Rectal smooth muscle tissue (tissue), 1 donor: ENCODE measurements at regions not wholly inside any gene's neighbourhood (a gene's known extent, or its start where the extent isn't known, plus 50 kb on each side); places are given as distances from the start of the nearest gene placed in this dataset.

Experiments
- H3K27ac ChIP-seq: one replicate; pipeline ENCODE4 v1.7.0; 2013; ENCODE audit warnings: low read depth, low read length, inconsistent platforms
- H3K27me3 ChIP-seq: one replicate; pipeline ENCODE4 v1.7.0; 2013; ENCODE audit warnings: low read length; ENCODE audit not compliant: control insufficient read depth, insufficient read depth
- H3K36me3 ChIP-seq: one replicate; pipeline ENCODE4 v1.7.0; 2013; ENCODE audit warnings: low read length; ENCODE audit not compliant: control insufficient read depth, insufficient read depth
- H3K4me1 ChIP-seq: one replicate; pipeline ENCODE4 v1.7.0; 2013; ENCODE audit warnings: low read length; ENCODE audit not compliant: control insufficient read depth, insufficient read depth
- H3K4me3 ChIP-seq: one replicate; pipeline ENCODE4 v1.7.0; 2013; ENCODE audit warnings: low read length
- H3K9ac ChIP-seq: one replicate; pipeline ENCODE4 v1.7.0; 2013; ENCODE audit warnings: low read length

GRCh38 chr7:32256811-32257210 is 186.6 kb upstream of the PDE1C start:
- no peak overlapping the region for H3K4me3 ChIP-seq

DNA sequence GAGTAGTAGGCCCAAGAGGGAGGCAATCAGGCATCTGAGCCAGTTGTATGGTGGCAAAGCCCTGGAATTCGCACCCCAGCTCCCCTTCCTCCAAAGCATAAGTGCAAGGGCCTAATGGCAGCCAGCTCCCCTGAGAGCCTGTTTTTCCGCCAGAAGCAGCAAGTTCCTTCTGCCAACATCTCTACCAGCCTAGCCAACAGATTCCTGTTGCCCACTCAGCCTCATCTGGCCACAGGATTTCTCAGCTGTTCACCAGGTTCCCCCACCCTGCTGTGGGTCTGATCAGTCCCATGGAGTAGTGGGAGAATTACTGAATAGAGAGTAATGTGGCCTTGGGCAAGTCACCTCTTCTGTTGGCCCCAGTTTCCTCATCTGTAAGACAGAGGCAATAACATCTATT is 186.2 kb upstream of the PDE1C start:
- Histone ChIP-seq H3K4me3 (no peak overlapping the region), H3K36me3 (no peaks in the 10 kb centered on the region), H3K27me3 (no peaks in the 10 kb centered on the region), H3K4me1 (no peaks in the 10 kb centered on the region), H3K27ac (no peak overlapping the region), H3K9ac (no peak overlapping the region)

More at GRCh38 chr7:32256811-32257210, 186.6 kb upstream of the PDE1C start:
- no peaks in the 10 kb centered on the region for H3K27me3 ChIP-seq
- H3K9ac ChIP-seq, result no peak overlapping the region
- no peaks in the 10 kb centered on the region for H3K36me3 ChIP-seq
- no peaks in the 10 kb centered on the region for H3K4me1 ChIP-seq
- no peak overlapping the region for H3K27ac ChIP-seq

GRCh38 chr7:32255036-32255435 is 184.8 kb upstream of the PDE1C start:
- no peaks in the 10 kb centered on the region for H3K4me1 ChIP-seq
- H3K27ac ChIP-seq, result no peak overlapping the region
- H3K9ac ChIP-seq, result no peak overlapping the region
- H3K27me3 ChIP-seq, result no peaks in the 10 kb centered on the region
- H3K4me3 ChIP-seq, result no peak overlapping the region
- no peaks in the 10 kb centered on the region for H3K36me3 ChIP-seq

- no peak overlapping the region for H3K27ac ChIP-seq
- H3K4me3 ChIP-seq, result no peak overlapping the region
- H3K9ac ChIP-seq, result no peak overlapping the region
- H3K27me3 ChIP-seq, result no peaks in the 10 kb centered on the region
- no peaks in the 10 kb centered on the region for H3K36me3 ChIP-seq
- no peaks in the 10 kb centered on the region for H3K4me1 ChIP-seq
These were observed 183.1 kb upstream of the PDE1C start for GRCh38 chr7:32253299-32253698.

DNA sequence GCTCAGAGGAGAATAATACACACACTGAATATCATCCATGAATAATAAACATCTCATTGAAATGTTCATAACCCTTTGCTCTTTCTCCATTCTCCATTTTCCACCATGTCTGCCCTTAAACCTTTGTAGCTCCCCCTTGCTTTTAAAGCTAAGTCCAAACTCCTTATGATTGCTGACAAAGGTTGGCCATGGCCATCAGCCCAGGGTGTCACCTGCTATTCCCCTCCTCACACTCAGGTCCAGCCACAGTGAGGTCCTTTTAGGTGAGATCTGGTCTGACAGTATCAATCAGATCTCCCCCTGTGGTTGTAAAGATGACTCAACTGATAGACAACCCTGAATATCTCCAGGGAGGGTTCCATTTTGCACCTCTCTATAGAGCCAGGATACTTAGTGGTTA is 181.5 kb upstream of the PDE1C start:
- no peak overlapping the region for H3K27ac ChIP-seq
- H3K9ac ChIP-seq, result no peak overlapping the region
- no peaks in the 10 kb centered on the region for H3K36me3 ChIP-seq
- H3K4me1 ChIP-seq, result no peaks in the 10 kb centered on the region
- H3K27me3 ChIP-seq, result no peaks in the 10 kb centered on the region
- no peak overlapping the region for H3K4me3 ChIP-seq

DNA sequence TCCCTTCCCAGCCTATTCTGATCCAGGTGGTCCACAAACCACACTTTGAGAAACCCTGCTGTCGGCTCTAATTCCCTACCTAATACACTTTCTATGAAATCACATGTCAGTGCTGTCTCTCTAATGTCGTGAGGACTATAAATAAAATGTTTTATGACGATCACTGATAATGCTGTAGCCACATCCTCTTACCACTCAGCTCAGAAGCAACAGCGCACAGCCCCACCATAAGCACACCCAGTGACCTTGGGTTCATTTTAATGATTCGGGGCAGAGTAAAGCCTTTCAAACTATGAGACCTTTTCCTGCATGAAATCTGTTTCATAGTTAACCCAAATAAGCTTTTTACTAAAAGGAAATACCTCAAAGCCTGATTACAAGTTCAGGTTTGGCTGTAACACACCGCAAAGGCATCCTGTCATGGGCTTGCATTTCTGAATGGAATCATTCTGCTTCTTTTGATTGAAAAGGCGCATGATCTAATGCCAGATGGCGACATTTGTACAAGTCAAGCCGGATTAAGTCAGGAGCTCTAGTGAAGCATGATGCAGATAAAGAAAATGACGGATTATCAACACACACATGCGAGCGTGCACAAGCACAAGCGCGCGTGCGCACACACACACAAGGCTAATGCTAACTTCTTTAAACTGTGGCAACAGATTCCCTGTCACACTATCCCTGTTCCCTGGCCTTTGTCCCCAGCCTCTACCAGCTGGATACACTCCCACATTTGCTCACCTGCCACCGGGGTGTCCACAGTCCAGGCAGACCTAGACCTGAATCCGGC is 180.5 kb upstream of the PDE1C start:
- Histone ChIP-seq H3K36me3 (no peaks in the 10 kb centered on the region), H3K4me3 (no peak overlapping the region), H3K9ac (no peak overlapping the region), H3K27ac (no peak overlapping the region), H3K4me1 (no peaks in the 10 kb centered on the region), H3K27me3 (no peaks in the 10 kb centered on the region)

DNA sequence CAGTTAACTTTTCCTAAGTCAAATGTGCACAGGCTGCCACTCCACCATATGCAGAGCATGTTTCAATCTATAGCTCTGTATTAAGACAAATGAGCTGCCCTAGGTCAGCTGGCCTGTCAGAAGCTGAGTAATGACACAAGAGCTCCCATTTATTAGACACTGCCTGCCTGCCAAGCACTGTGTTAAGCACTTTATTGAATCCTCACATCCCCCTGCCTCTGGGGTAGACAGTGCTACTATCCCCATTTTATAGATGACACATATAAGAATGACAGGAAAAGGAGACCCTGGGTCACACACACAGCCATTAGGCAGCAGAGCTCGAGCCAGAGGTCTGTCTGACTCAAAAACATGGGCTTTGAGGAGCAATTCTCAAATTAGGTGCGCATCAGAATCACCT is 179.8 kb upstream of the PDE1C start:
- Histone ChIP-seq H3K4me3 (no peak overlapping the region), H3K27me3 (no peaks in the 10 kb centered on the region), H3K36me3 (no peaks in the 10 kb centered on the region), H3K4me1 (no peaks in the 10 kb centered on the region), H3K9ac (no peak overlapping the region), H3K27ac (no peak overlapping the region)

DNA sequence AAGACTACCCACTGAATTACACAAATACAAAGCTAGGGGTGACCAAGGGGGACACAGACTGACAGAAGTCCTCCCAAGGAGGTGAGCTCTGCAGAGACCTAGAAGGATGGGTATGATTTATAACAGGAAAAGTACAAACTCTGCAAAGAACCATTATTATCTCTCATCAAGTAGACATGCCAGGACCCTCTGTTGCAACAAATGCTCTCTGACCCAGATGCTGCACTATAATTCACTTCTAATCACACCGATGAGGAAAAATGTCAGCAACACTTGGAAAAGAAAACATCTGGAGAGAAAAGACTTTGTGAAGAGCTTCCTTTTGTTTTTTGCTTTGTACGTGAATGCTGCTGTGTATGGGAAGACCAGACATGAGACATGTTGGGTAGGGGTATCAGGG is 178.3 kb upstream of the PDE1C start:
- Histone ChIP-seq H3K9ac (no peak overlapping the region), H3K4me1 (no peaks in the 10 kb centered on the region), H3K36me3 (no peaks in the 10 kb centered on the region), H3K27ac (no peak overlapping the region), H3K27me3 (no peaks in the 10 kb centered on the region), H3K4me3 (no peak overlapping the region)

DNA sequence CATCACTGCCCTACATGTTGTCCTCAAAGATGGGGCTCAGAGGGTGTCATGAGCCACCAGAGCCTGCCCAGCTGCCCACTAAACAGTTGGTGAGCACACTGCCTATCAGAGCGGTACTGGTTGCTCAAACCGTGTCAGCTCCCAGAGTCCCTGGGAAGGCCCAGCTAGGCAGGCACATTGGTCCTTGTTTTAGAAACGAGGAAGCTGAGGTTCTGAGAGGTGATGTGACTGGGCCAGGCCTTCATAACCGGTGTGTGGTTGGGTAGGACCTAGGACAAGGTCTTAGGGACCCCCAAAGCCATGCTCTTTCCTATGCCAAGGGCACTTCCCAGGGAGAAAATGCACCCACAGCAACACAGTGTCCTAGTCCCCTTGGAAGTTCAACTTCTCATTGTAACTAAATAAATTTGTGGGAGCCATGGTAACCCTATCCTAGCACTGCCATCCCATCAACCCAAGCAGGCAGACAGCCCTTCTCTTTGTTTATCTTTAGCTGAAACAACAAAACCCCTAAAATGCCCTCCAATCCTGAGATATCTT is 174.7 kb upstream of the PDE1C start:
- H3K9ac ChIP-seq, result no peak overlapping the region
- no peaks in the 10 kb centered on the region for H3K4me1 ChIP-seq
- no peak overlapping the region for H3K4me3 ChIP-seq
- no peaks in the 10 kb centered on the region for H3K27me3 ChIP-seq
- H3K36me3 ChIP-seq, result no peaks in the 10 kb centered on the region
- no peak overlapping the region for H3K27ac ChIP-seq

GRCh38 chr7:32243687-32244290 is 173.6 kb upstream of the PDE1C start:
- Histone ChIP-seq H3K9ac (no peak overlapping the region), H3K4me3 (no peak overlapping the region)

DNA sequence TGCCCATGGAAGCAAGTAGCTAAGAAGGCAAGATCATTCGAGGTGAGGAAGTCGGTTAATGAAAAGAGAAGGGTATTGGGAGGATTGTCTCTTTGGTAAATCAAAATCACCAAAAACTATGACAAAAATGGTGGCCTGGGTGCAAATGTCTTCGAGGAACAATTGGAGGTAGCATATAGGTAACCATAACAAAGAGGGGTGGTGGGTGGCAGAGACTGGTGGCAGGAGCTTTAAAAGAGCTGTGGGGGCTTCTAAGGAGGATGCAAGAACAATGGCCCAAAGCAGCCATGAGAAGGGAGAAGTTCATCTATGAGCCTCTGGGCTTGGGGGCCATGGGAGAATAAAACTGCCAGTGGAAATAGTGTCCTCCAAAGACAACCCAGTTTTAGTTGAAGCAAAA is 172.2 kb upstream of the PDE1C start:
- no peaks in the 10 kb centered on the region for H3K4me1 ChIP-seq
- no peaks in the 10 kb centered on the region for H3K36me3 ChIP-seq
- no peak overlapping the region for H3K4me3 ChIP-seq
- H3K27me3 ChIP-seq, result no peaks in the 10 kb centered on the region
- H3K9ac ChIP-seq, result no peak overlapping the region
- H3K27ac ChIP-seq, result no peak overlapping the region

More at GRCh38 chr7:32243687-32244290, 173.6 kb upstream of the PDE1C start:
- Histone ChIP-seq H3K4me1 (no peaks in the 10 kb centered on the region), H3K27ac (no peak overlapping the region), H3K36me3 (no peaks in the 10 kb centered on the region), H3K27me3 (no peaks in the 10 kb centered on the region)

GRCh38 chr7:32241636-32242035 is 171.4 kb upstream of the PDE1C start:
- no peak overlapping the region for H3K9ac ChIP-seq
- H3K4me3 ChIP-seq, result no peak overlapping the region
- H3K27me3 ChIP-seq, result no peaks in the 10 kb centered on the region
- no peaks in the 10 kb centered on the region for H3K4me1 ChIP-seq
- no peak overlapping the region for H3K27ac ChIP-seq
- no peaks in the 10 kb centered on the region for H3K36me3 ChIP-seq

GRCh38 chr7:32239764-32240163 is 169.6 kb upstream of the PDE1C start:
- no peak overlapping the region for H3K9ac ChIP-seq
- H3K27me3 ChIP-seq, result no peaks in the 10 kb centered on the region
- no peak overlapping the region for H3K27ac ChIP-seq
- no peaks in the 10 kb centered on the region for H3K4me1 ChIP-seq
- no peak overlapping the region for H3K4me3 ChIP-seq
- H3K36me3 ChIP-seq, result no peaks in the 10 kb centered on the region
